GM21423 (cell line): ENCODE measurements at regions not wholly inside any gene's neighbourhood (a gene's known extent, or its start where the extent isn't known, plus 50 kb on each side); places are given as distances from the start of the nearest gene placed in this dataset.

Source experiments
- ATAC-seq: cut with Tn5 transposase; IDR thresholded peaks from one replicate; pipeline ENCODE4 v1.9.1; 2021; ENCODE audit warnings: mild to moderate bottlenecking, moderate library complexity; ENCODE audit not compliant: unreplicated experiment

GRCh38 chr1:204818998-204819397 lies 51.7 kb upstream of the NFASC start:
- ATAC-seq: no peak

- no peak for ATAC-seq
These were observed 51.2 kb upstream of the NFASC start for GRCh38 chr1:204819495-204819894.
